SJSA1 (cell line): ENCODE measurements at regions not wholly inside any gene's neighbourhood (a gene's known extent, or its start where the extent isn't known, plus 50 kb on each side); places are given as distances from the start of the nearest gene placed in this dataset.

Experiments used
- DNase-seq, 2 experiments: peaks; one replicate each; pipeline ENCODE4 v3.0.0-alpha.2; 2015 to 2020; ENCODE audit warnings: low spot score in 2 of 2, low read depth in 1 of 2
- H3K27ac ChIP-seq: fragments of 250-450 bp; sonication (Bioruptor Pico); 2 replicates; pipeline ENCODE4 v1.5.1; 2020; ENCODE audit warnings: mild to moderate bottlenecking, moderate library complexity
- H3K27me3 ChIP-seq: fragments of 250-450 bp; sonication (Bioruptor Pico); replicated peaks from 2 replicates; pipeline ENCODE4 v1.5.1; 2020; ENCODE audit warnings: mild to moderate bottlenecking, moderate library complexity
- H3K36me3 ChIP-seq: fragments of 250-450 bp; sonication (Bioruptor Pico); 2 replicates; pipeline ENCODE4 v1.5.1; 2020; ENCODE audit warnings: mild to moderate bottlenecking
- H3K4me1 ChIP-seq: fragments of 250-450 bp; sonication (Bioruptor Pico); replicated peaks from 2 replicates; pipeline ENCODE4 v1.6.1; 2021; ENCODE audit warnings: mild to moderate bottlenecking
- H3K4me3 ChIP-seq: fragments of 250-450 bp; sonication (Bioruptor Pico); 2 replicates; pipeline ENCODE4 v1.5.1; 2020; ENCODE audit warnings: mild to moderate bottlenecking
- H3K9me3 ChIP-seq: fragments of 250-450 bp; sonication (Bioruptor Pico); replicated peaks from 2 replicates; pipeline ENCODE4 v1.5.1; 2020; ENCODE audit warnings: mild to moderate bottlenecking

- Histone ChIP-seq H3K4me1 (no peaks in the 10 kb centered on the region), H3K4me3 (no peak overlapping the region), H3K36me3 (no peaks in the 10 kb centered on the region), H3K27ac (no peak overlapping the region), H3K9me3 (no peaks in the 10 kb centered on the region), H3K27me3 (peaks cover under 1% of the 10 kb centered on the region; the same call in 1 of the 2 replicates)
- no peak for DNase-seq
These were observed 132.9 kb upstream of the NKX1-1 start for GRCh38 chr4:1538941-1539772.

DNA sequence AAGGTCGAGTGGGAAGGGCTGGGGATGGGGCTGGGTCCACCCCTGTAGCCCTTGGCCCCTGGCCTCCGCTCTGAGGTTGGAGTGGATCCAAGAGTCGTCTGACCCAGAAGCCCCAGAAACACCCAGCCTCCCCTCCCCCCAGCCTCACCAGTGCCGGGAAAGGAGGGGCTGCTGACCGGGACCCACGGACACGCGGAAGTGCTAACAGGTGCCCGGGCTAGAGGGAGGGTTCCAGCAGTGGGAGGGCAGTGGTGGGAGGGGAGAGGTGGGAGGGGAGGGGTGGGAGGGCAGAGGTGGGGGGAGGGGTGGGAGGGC lies 131.8 kb upstream of the NKX1-1 start:
- Histone ChIP-seq H3K27me3 (peaks cover 11% of the 10 kb centered on the region; the same call in 1 of the 2 replicates), H3K4me3 (no peak overlapping the region), H3K4me1 (no peaks in the 10 kb centered on the region), H3K36me3 (no peaks in the 10 kb centered on the region), H3K27ac (no peak overlapping the region), H3K9me3 (no peaks in the 10 kb centered on the region)
- no peak for DNase-seq

GRCh38 chr4:1537410-1538095 lies 131.3 kb upstream of the NKX1-1 start:
- H3K4me1 ChIP-seq = no peaks in the 10 kb centered on the region
- H3K4me3 ChIP-seq = no peak overlapping the region
- DNase-seq = no peak
- peaks cover 11% of the 10 kb centered on the region; the same call in 1 of the 2 replicates for H3K27me3 ChIP-seq
- H3K9me3 ChIP-seq = no peaks in the 10 kb centered on the region
- no peak overlapping the region for H3K27ac ChIP-seq
- H3K36me3 ChIP-seq = no peaks in the 10 kb centered on the region

DNA sequence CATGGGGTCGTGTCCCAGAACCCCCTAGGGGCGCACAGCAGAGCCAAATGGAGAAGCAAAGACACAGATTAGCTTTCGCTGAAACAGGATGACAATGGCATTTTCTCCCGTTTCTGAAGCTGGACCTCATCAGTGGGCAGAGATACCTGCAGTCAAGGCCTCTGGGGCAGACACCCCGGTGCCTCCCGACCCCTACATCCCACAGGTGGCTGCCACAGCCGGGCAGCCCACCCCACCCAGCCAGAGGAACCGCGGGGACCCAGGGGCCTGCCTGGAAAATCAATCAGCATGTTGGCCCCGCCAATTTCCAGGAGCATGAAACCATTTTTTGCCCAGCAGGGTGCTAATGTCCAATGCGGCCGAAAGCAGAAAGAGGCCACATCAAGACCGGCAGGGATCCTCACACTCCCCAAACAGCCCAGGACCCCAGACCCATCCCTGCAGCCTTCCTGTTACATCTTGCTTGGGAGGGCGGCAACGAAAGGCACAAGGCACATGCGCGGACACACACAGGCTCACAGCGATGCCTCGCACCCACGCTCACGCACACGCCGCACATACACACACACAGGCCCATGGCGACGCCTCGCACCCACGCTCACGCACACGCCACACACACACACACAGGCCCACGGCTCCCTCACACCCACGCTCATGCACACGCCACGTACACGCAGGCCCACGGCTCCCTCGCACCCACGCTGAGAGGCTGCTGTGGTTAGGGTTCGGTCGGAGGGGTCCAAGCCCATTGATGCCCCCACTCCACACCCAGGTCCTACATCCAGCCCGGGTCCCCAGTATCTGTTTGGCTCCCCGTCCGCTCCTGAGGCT lies 130.6 kb upstream of the NKX1-1 start:
- Histone ChIP-seq H3K36me3 (no peaks in the 10 kb centered on the region), H3K27ac (no peak overlapping the region), H3K4me3 (no peak overlapping the region), H3K4me1 (no peaks in the 10 kb centered on the region), H3K9me3 (no peaks in the 10 kb centered on the region), H3K27me3 (peaks cover 11% of the 10 kb centered on the region; the same call in 1 of the 2 replicates)
- no peak for DNase-seq

DNA sequence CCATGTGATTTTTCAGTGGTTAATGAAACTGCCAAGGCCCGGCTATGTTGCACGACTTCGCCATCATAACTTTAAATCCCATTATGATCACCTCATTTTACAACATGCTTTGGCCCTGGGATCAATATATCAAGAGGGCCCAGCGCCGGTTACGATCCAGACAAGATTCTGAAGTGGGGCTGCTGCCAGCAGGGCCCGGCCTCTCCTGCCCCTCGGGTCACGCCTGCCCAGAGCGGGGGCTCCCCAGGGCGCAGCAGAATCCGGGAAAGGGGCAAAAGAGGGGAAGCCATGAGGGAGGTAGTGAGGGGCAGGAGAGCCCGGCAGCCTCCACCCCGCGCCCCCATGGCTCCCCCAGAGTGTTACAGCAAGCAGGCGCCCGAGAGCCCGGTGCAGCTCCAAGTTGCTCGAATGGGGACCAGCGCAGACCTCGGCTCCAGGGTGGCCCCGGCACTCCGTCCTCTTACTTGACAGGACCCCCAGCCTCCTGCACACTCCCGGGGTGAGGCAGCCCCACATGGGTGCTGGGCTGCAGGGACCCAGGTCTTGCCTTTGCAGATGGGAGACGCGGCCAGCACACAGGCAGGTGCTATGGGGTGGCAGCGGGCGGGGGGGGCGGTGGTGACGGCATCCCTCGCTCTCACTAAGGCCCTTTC lies 129.8 kb upstream of the NKX1-1 start:
- Histone ChIP-seq H3K4me1 (no peaks in the 10 kb centered on the region), H3K4me3 (no peak overlapping the region), H3K9me3 (no peaks in the 10 kb centered on the region), H3K27ac (no peak overlapping the region), H3K36me3 (no peaks in the 10 kb centered on the region), H3K27me3 (peaks cover 11% of the 10 kb centered on the region; the same call in 1 of the 2 replicates)
- no peak for DNase-seq

DNA sequence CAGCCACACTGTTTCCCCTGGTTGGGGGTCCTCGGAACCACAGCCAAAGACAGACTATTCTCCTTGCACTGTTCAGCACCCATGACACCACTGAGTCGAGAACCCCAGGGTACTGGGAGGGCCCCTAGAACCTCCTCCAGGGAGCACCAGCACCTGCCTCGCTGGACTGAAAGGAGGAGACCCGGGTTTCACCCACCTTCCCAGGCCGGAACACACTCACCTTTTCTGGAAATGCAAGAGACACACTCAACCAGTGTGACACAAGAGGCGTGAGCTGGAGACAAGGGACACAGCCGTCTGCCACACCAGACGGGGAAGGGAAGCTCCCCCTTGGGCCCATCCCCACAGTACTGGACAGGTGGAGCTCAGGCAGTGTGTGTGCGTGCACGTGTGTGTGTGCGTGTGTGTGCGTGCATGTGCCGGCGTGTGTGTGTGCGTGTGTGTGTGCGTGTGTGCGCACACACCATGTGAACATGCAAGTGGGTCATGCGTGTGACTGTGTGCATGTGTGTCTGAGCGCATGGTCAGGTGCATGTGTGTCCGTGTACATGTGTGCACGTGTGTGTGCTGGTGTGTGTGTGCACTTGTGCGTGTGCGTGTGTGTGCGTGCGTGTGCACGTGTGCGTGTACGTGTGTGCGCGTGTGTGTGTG lies 128.8 kb upstream of the NKX1-1 start:
- no peaks in the 10 kb centered on the region for H3K36me3 ChIP-seq
- no peak for DNase-seq
- H3K4me3 ChIP-seq = no peak overlapping the region
- H3K27ac ChIP-seq = no peak overlapping the region
- peaks cover 11% of the 10 kb centered on the region; the same call in 1 of the 2 replicates for H3K27me3 ChIP-seq
- H3K9me3 ChIP-seq = no peaks in the 10 kb centered on the region
- no peaks in the 10 kb centered on the region for H3K4me1 ChIP-seq

GRCh38 chr4:1534095-1534872 lies 128.0 kb upstream of the NKX1-1 start:
- peaks cover 11% of the 10 kb centered on the region; the same call in 1 of the 2 replicates for H3K27me3 ChIP-seq
- no peaks in the 10 kb centered on the region for H3K36me3 ChIP-seq
- no peak overlapping the region for H3K4me3 ChIP-seq
- no peaks in the 10 kb centered on the region for H3K9me3 ChIP-seq
- H3K4me1 ChIP-seq = no peaks in the 10 kb centered on the region
- no peak overlapping the region for H3K27ac ChIP-seq
- DNase-seq = no peak

DNA sequence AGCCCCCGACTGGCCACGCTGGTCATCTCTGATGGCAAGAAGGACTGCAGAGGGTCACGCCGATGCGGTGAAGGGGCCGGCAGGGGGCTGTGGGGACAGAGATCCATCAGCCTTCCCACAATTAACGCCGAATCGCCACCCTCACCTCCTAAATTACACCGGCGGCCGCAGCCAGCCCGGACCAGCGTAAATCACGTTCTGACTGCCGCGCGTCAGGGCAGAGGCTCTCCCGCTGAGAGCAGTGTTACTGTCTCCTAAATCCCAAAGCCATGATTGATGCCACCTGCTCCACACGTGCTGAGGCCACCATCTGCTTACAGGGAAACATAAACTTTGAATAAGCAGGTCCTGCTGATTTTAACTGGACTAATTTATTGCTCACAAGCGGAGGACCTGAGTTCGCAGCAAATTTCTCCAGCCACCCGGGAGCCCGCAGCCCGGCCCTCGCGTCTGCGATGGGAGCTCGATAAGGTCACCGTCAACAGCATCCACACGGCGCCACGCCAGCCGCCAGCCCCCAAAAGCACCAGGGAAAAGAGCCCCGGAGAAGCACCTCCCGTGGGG lies 127.3 kb upstream of the NKX1-1 start:
- peaks cover 11% of the 10 kb centered on the region; the same call in 1 of the 2 replicates for H3K27me3 ChIP-seq
- H3K4me1 ChIP-seq = no peaks in the 10 kb centered on the region
- no peaks in the 10 kb centered on the region for H3K36me3 ChIP-seq
- H3K27ac ChIP-seq = no peak overlapping the region
- H3K9me3 ChIP-seq = no peaks in the 10 kb centered on the region
- no peak for DNase-seq
- H3K4me3 ChIP-seq = no peak overlapping the region

DNA sequence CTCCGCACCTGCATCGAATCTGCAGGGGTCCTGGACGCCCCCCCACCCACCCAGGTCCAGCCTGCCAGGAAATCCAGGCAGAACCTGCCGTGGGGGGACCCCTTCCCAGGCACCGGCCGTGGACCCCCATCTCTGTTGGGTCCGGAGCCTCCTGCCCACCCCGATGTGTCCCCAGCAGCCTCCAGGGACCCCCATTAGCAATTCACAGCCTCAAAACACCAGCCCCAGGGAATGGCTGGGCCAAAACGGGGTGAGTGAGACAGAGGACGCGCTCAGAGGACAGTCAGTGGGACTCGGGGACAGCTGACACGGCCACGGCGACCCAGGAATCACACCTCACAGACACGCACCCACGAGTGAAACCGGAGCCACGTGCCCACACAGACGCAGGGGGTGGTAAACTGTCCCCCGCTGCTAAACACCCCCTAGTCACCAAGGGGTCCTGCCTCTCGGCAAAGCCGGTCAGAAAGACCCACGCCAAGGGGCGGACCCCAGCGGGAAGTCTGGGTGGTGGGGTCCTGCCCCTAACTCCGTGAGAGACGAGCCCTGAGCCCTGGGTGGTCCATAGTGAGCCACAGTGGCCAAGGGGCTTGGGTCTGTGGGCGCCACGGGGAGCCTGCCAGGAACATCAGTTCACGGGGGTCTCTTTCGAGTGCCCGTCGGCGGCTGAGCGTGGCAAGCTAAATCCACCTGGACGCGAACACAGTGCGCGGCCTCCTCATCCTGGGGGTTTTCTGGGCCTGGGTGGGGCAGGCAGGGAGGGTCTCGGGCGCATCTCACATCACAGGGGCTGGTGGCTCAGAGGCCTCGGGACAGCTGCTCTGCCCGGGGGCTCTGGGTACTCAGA lies 126.5 kb upstream of the NKX1-1 start:
- H3K36me3 ChIP-seq = no peaks in the 10 kb centered on the region
- H3K27me3 ChIP-seq = peaks cover 11% of the 10 kb centered on the region; the same call in 1 of the 2 replicates
- no peaks in the 10 kb centered on the region for H3K4me1 ChIP-seq

DNA sequence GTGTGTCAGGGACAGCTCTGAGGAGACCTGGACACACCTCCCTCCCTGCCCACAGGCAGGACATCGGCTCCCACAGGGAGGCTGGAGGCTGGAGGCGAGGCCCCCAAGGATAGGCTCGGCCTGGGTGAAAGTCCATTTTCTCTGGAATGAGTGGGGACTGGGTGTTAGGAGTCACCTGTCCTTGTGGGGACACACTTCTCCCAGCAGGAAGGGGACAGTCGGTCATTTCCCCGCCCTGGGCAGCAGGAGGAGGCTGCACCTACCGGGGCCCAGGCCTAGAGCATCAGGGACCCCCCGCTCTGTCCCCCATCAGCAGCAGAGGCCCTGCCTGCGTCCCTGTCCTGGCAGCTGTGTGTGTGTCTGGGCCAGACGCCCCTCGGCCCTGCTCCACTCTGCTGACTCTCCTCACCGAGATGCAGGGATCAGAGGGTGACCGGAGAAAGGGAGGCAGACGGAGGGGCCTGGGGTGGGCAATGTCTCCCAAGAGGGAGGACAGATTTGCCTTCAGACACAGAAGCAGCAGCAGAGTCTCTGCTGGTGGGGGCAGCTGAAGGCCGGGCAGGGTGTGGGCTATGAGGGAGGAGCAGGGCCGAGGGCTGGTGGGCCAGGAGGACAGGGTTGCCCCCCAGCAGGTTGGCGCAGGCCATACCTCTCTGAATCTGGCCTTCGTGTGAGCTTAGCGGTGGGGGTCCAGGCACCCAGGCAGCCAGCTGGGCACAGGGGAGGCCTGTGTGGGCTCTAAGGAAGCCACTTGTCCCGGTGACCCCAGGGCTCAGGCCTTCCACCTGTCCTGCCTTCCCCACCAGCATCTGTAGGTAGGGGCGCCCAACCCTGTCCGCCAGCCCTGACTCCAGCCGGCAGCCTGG lies 125.7 kb upstream of the NKX1-1 start:
- no peak for DNase-seq
- H3K4me1 ChIP-seq = no peaks in the 10 kb centered on the region
- H3K27ac ChIP-seq = no peak overlapping the region
- H3K4me3 ChIP-seq = no peak overlapping the region
- no peaks in the 10 kb centered on the region for H3K36me3 ChIP-seq
- H3K9me3 ChIP-seq = no peaks in the 10 kb centered on the region
- peaks cover 11% of the 10 kb centered on the region for H3K27me3 ChIP-seq

More for the DNA sequence above, 126.5 kb upstream of the NKX1-1 start:
- H3K4me3 ChIP-seq = no peak overlapping the region
- DNase-seq = no peak
- H3K27ac ChIP-seq = no peak overlapping the region
- no peaks in the 10 kb centered on the region for H3K9me3 ChIP-seq

DNA sequence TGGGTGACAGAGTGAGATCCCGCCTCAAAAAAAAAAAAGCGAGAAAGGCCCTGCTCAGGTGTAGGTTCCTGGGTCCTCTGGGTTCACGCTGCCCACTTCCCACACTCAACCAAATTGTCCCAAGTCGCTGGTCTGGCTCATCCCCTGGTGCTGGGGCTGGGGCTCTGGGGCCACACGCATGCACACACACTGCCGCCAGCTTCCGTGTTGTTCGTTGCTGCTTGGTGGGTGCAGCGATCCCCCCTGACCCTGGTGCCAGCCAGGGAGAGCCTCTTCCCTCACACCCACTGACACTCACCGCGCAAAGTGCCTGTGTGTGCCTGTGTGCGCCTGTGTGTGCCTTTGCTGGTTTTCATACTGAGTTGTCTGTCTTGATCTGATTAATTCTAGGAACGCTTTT lies 124.1 kb upstream of the NKX1-1 start:
- peaks cover 14% of the 10 kb centered on the region for H3K27me3 ChIP-seq

More for the DNA sequence above, 124.1 kb upstream of the NKX1-1 start:
- no peak overlapping the region for H3K4me3 ChIP-seq
- no peaks in the 10 kb centered on the region for H3K36me3 ChIP-seq
- H3K9me3 ChIP-seq = no peaks in the 10 kb centered on the region
- H3K4me1 ChIP-seq = no peaks in the 10 kb centered on the region
- no peak overlapping the region for H3K27ac ChIP-seq
- DNase-seq = no peak
